NCI-H1092 treated with DMSO at 0.1 percent for 48 hours (cell line): ENCODE measurements at regions not wholly inside any gene's neighbourhood (a gene's known extent, or its start where the extent isn't known, plus 50 kb on each side); places are given as distances from the start of the nearest gene placed in this dataset.
A peak's percentile ranks its signal among the peaks of the same experiment; 100 is the strongest.
"Not testable (repeated sequence)": the region's sequence is repeated elsewhere in the genome, so short reads cannot be mapped to it uniquely, and the experiment has no call there.

Experiments
- DNase-seq: peaks from one replicate; lab custom pipeline; 2025; lab: John Stamatoyannopoulos, UW

GRCh38 chr12:66775871-66776270 is 97.0 kb upstream of the GRIP1 start:
- DNase-seq: no peak

- no peak for DNase-seq
Observed at GRCh38 chr12:66776974-66777373, 98.1 kb upstream of the GRIP1 start.

GRCh38 chr12:66779466-66779865 is 100.6 kb upstream of the GRIP1 start:
- DNase-seq: no peak

- peak; percentile 30 for DNase-seq
Observed at GRCh38 chr12:66786531-66787308, 107.8 kb upstream of the GRIP1 start.

GRCh38 chr12:66799551-66799950 is 120.7 kb upstream of the GRIP1 start:
- no peak for DNase-seq

- no peak for DNase-seq
Observed at GRCh38 chr12:66800046-66800445, 121.2 kb upstream of the GRIP1 start.

- DNase-seq: peak; percentile 12
Observed at GRCh38 chr12:66803930-66804329, 125.1 kb upstream of the GRIP1 start.

- peak; percentile 58 for DNase-seq
Observed at GRCh38 chr12:66804563-66804974, 125.7 kb upstream of the GRIP1 start.

- peak; percentile 43 for DNase-seq
Observed at GRCh38 chr12:66808606-66809005, 129.7 kb upstream of the GRIP1 start.

- DNase-seq: peak; percentile 20
Observed at GRCh38 chr12:66813137-66813892, 134.4 kb upstream of the GRIP1 start.

- DNase-seq: no peak
Observed at GRCh38 chr12:66819587-66819986, 140.7 kb upstream of the GRIP1 start.

GRCh38 chr12:66822961-66823360 is 144.1 kb upstream of the GRIP1 start:
- DNase-seq: no peak

- no peak for DNase-seq
Observed at GRCh38 chr12:66823857-66824570, 145.1 kb upstream of the GRIP1 start.

GRCh38 chr12:66825921-66826320 is 147.0 kb upstream of the GRIP1 start:
- DNase-seq: not testable (repeated sequence)

GRCh38 chr12:66829660-66830325 is 150.9 kb upstream of the GRIP1 start:
- no peak for DNase-seq

- no peak for DNase-seq
Observed at GRCh38 chr12:66831495-66831894, 152.6 kb upstream of the GRIP1 start.

GRCh38 chr12:66832997-66833396 is 154.1 kb upstream of the GRIP1 start:
- DNase-seq: no peak

- DNase-seq: no peak
Observed at GRCh38 chr12:66836623-66837310, 157.9 kb upstream of the GRIP1 start.

- DNase-seq: no peak
Observed at GRCh38 chr12:66837311-66837627, 158.4 kb upstream of the GRIP1 start.

- DNase-seq: no peak
Observed at GRCh38 chr12:66838366-66838765, 159.5 kb upstream of the GRIP1 start.

GRCh38 chr12:66848967-66849366 is 170.1 kb upstream of the GRIP1 start:
- DNase-seq: no peak

- DNase-seq: no peak
Observed at GRCh38 chr12:66851134-66851533, 172.3 kb upstream of the GRIP1 start.
